Testis (tissue), 2 donors: ENCODE measurements at regions not wholly inside any gene's neighbourhood (a gene's known extent, or its start where the extent isn't known, plus 50 kb on each side); places are given as distances from the start of the nearest gene placed in this dataset.

Experiments used
- CTCF ChIP-seq, 3 experiments: fragments of 450-650 bp in 2 of 3; fragments of 200-600 bp in 1 of 3; sonication (generic) in 1 of 3; IDR thresholded peaks; one replicate each; pipeline ENCODE4 v1.5.1; 2016 to 2019; ENCODE audit warnings: antibody characterized with exemption in 3 of 3, mild to moderate bottlenecking in 2 of 3, moderate library complexity in 1 of 3
- POLR2A ChIP-seq: fragments of 450-650 bp; IDR thresholded peaks from one replicate; pipeline ENCODE4 v1.6.1; 2017; ENCODE audit warnings: antibody characterized with exemption, mild to moderate bottlenecking, moderate library complexity

GRCh38 chr6:9936551-9936950 lies 478.3 kb downstream of the TFAP2A start:
- TF ChIP-seq CTCF (IDR thresholded peaks at IDR 0.05) (no peak), POLR2A (no peak)
